ENCODE measurements at regions not wholly inside any gene's neighbourhood (a gene's known extent, or its start where the extent isn't known, plus 50 kb on each side); places are given as distances from the start of the nearest gene placed in this dataset.
"Not testable (repeated sequence)": the region's sequence is repeated elsewhere in the genome, so short reads cannot be mapped to it uniquely, and the experiment has no call there.

GRCh38 chr11:71176812-71177211 is 75.6 kb downstream of the SHANK2 start:
- TF ChIP-seq, protein P1, sequence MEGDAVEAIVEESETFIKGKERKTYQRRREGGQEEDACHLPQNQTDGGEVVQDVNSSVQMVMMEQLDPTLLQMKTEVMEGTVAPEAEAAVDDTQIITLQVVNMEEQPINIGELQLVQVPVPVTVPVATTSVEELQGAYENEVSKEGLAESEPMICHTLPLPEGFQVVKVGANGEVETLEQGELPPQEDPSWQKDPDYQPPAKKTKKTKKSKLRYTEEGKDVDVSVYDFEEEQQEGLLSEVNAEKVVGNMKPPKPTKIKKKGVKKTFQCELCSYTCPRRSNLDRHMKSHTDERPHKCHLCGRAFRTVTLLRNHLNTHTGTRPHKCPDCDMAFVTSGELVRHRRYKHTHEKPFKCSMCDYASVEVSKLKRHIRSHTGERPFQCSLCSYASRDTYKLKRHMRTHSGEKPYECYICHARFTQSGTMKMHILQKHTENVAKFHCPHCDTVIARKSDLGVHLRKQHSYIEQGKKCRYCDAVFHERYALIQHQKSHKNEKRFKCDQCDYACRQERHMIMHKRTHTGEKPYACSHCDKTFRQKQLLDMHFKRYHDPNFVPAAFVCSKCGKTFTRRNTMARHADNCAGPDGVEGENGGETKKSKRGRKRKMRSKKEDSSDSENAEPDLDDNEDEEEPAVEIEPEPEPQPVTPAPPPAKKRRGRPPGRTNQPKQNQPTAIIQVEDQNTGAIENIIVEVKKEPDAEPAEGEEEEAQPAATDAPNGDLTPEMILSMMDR (IDR thresholded peaks at IDR 0.05; ENCODE audit: insufficient read depth, low read length): no peak
- no peak overlapping the region for H3K4me3 ChIP-seq (ENCODE audit: low read depth, low read length)
- DNase-seq (ENCODE audit: low read depth): no peak

GRCh38 chr11:71173709-71174108 is 78.7 kb downstream of the SHANK2 start:
- H3K4me3 ChIP-seq (ENCODE audit: low read depth, low read length): no peak overlapping the region
- TF ChIP-seq, protein P1 (IDR thresholded peaks at IDR 0.05; ENCODE audit: insufficient read depth, low read length): no peak
- no peak for DNase-seq (ENCODE audit: low read depth)

DNA sequence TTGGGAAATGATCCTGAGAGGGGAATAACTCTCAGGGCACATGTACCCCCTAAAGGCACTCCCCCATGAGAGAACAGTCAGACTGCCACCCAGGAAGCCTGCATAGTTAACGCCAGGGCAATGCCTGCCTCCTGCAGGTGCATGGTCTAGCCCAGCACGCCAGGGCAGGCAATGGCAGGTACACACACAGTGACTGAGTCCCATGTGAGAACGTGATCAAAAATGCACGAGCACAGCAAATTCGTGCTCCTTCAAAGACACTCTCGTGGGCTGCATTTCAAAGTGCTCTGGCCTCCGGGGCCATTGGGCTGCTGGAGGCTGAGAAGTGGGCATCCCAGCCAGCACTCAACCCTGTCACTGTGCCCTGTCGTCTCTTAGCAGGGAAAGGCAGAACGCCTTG is 79.7 kb downstream of the SHANK2 start:
- TF ChIP-seq, protein P1 (IDR thresholded peaks at IDR 0.05; ENCODE audit: insufficient read depth, low read length): no peak
- no peak for DNase-seq (ENCODE audit: low read depth)
- H3K4me3 ChIP-seq (ENCODE audit: low read depth, low read length): no peak overlapping the region

- H3K4me3 ChIP-seq (ENCODE audit: low read depth, low read length): no peak overlapping the region
- DNase-seq (ENCODE audit: low read depth): no peak
- TF ChIP-seq, protein P1 (IDR thresholded peaks at IDR 0.05; ENCODE audit: insufficient read depth, low read length): no peak
Observed at GRCh38 chr11:71171576-71171975, 80.8 kb downstream of the SHANK2 start.

DNA sequence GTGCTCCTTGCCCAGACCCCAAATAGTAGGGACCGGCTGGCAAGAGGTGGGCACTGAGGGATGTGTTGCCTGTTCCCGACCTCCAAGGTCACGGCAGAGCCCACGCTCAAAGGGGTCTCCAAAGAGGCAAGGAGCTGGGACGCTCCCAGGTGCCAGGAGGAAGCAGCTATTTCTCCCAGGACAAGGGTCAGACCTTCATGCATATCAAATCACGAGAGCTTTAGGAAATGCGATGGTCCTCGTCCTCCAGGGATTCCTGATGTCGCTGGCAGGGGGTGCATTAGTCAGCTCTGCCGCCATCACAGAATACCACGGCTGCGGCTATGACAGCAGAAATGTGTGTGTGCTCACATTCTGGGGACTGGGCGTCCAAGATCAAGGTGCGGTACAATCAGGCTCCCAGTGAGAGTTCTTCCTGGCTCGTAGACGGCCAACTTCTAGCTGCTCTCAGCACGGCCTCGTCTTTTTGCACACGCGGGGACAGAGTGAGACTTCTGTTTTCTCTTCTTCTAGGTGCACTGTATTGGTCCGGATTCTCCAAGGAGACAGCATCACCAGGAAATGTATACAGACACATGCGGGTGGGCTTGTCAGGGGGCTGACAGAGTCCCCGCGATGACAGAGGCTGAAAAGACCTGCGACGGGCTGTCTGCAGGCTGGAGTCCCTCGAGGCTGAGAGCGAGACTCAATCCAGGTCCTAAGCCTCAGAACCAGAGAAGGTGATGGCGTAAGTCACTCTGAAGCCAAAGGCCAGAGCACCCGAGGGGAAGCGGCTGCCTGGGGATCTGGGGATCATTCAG is 81.6 kb downstream of the SHANK2 start:
- H3K4me3 ChIP-seq (ENCODE audit: low read depth, low read length): no peak overlapping the region
- DNase-seq (ENCODE audit: low read depth): no peak
- TF ChIP-seq, protein P1 (IDR thresholded peaks at IDR 0.05; ENCODE audit: insufficient read depth, low read length): no peak

GRCh38 chr11:71169313-71169712 is 83.1 kb downstream of the SHANK2 start:
- H3K4me3 ChIP-seq (ENCODE audit: low read depth, low read length): no peak overlapping the region
- no peak for DNase-seq (ENCODE audit: low read depth)
- TF ChIP-seq, protein P1 (IDR thresholded peaks at IDR 0.05; ENCODE audit: insufficient read depth, low read length): no peak

- H3K4me3 ChIP-seq (ENCODE audit: low read depth, low read length); DNase-seq (ENCODE audit: low read depth): not testable (repeated sequence)
Observed at GRCh38 chr11:71167814-71168213, 84.6 kb downstream of the SHANK2 start.
